ENCODE measurements at regions not wholly inside any gene's neighbourhood (a gene's known extent, or its start where the extent isn't known, plus 50 kb on each side); places are given as distances from the start of the nearest gene placed in this dataset.

GRCh38 chr6:82066196-82066595, 181.3 kb downstream of the IBTK start:
- no peaks in the 10 kb centered on the region for H3K4me1 ChIP-seq
- H3K27me3 ChIP-seq, result no peaks in the 10 kb centered on the region
- no peaks in the 10 kb centered on the region for H3K36me3 ChIP-seq
- no peaks in the 10 kb centered on the region for H3K9me3 ChIP-seq
- no peak overlapping the region for H3K4me3 ChIP-seq
- DNase-seq (ENCODE audit: low spot score in 2 of 2), result no peak
- TF ChIP-seq CTCF (IDR thresholded peaks at IDR 0.05), result no peak
- TF ChIP-seq EP300 (IDR thresholded peaks at IDR 0.05), result no peak
- no peak for TF ChIP-seq POLR2AphosphoS5 (IDR thresholded peaks at IDR 0.05)
- TF ChIP-seq POLR2A (IDR thresholded peaks at IDR 0.05), result no peak
- H3K27ac ChIP-seq, result no peak overlapping the region

- Histone ChIP-seq H3K27ac (no peak overlapping the region), H3K4me3 (no peak overlapping the region), H3K27me3 (no peaks in the 10 kb centered on the region), H3K36me3 (no peaks in the 10 kb centered on the region), H3K4me1 (no peaks in the 10 kb centered on the region), H3K9me3 (no peaks in the 10 kb centered on the region)
- TF ChIP-seq POLR2AphosphoS5 (IDR thresholded peaks at IDR 0.05) (no peak), CTCF (IDR thresholded peaks at IDR 0.05) (no peak), POLR2A (IDR thresholded peaks at IDR 0.05) (no peak), EP300 (IDR thresholded peaks at IDR 0.05) (no peak)
- no peak for DNase-seq (ENCODE audit: low spot score in 2 of 2)
- WGBS, result 85% methylated on average over 3 of the region's 3 CpGs
Measured at GRCh38 chr6:82063574-82063973, 184.0 kb downstream of the IBTK start.

GRCh38 chr6:82062219-82062618, 185.3 kb downstream of the IBTK start:
- TF ChIP-seq POLR2A (IDR thresholded peaks at IDR 0.05), result no peak
- no peak for TF ChIP-seq EP300 (IDR thresholded peaks at IDR 0.05)
- TF ChIP-seq CTCF (IDR thresholded peaks at IDR 0.05), result no peak
- no peak for TF ChIP-seq POLR2AphosphoS5 (IDR thresholded peaks at IDR 0.05)
- Histone ChIP-seq H3K9me3 (no peaks in the 10 kb centered on the region), H3K4me3 (no peak overlapping the region), H3K4me1 (peaks cover 7% of the 10 kb centered on the region), H3K27ac (no peak overlapping the region), H3K27me3 (no peaks in the 10 kb centered on the region), H3K36me3 (no peaks in the 10 kb centered on the region)
- WGBS, result 76% methylated on average over 7 of the region's 7 CpGs
- DNase-seq (ENCODE audit: low spot score in 2 of 2), result no peak

GRCh38 chr6:82057846-82058554, 189.5 kb downstream of the IBTK start:
- H3K9me3 ChIP-seq, result no peaks in the 10 kb centered on the region
- TF ChIP-seq POLR2A (IDR thresholded peaks at IDR 0.05) (no peak), EP300 (IDR thresholded peaks at IDR 0.05) (no peak), POLR2AphosphoS5 (IDR thresholded peaks at IDR 0.05) (no peak), CTCF (IDR thresholded peaks at IDR 0.05) (no peak)
- H3K36me3 ChIP-seq, result no peaks in the 10 kb centered on the region
- no peak overlapping the region for H3K27ac ChIP-seq
- 45% methylated on average over 5 of the region's 5 CpGs for WGBS
- H3K4me1 ChIP-seq, result peaks cover 7% of the 10 kb centered on the region
- DNase-seq (ENCODE audit: low spot score in 2 of 2), result no peak
- no peaks in the 10 kb centered on the region for H3K27me3 ChIP-seq
- H3K4me3 ChIP-seq, result no peak overlapping the region

- no peaks in the 10 kb centered on the region for H3K36me3 ChIP-seq
- 67% methylated on average over 1 of the region's 1 CpG for WGBS
- H3K27me3 ChIP-seq, result no peaks in the 10 kb centered on the region
- H3K27ac ChIP-seq, result no peak overlapping the region
- TF ChIP-seq EP300 (IDR thresholded peaks at IDR 0.05), result no peak
- no peak for TF ChIP-seq POLR2AphosphoS5 (IDR thresholded peaks at IDR 0.05)
- no peak for TF ChIP-seq POLR2A (IDR thresholded peaks at IDR 0.05)
- H3K4me3 ChIP-seq, result no peak overlapping the region
- peaks cover 7% of the 10 kb centered on the region for H3K4me1 ChIP-seq
- no peaks in the 10 kb centered on the region for H3K9me3 ChIP-seq
- DNase-seq (ENCODE audit: low spot score in 2 of 2), result no peak
Measured at GRCh38 chr6:82056567-82056966, 191.0 kb downstream of the IBTK start.
